HL-60 (cell line): ENCODE measurements at regions not wholly inside any gene's neighbourhood (a gene's known extent, or its start where the extent isn't known, plus 50 kb on each side); places are given as distances from the start of the nearest gene placed in this dataset.

Experiments
- DNase-seq, 2 experiments: peaks; one replicate each; pipeline ENCODE4 v3.0.0-alpha.2; 2010 to 2020; ENCODE audit warnings: low read depth in 1 of 2, low spot score in 1 of 2
- H3K27ac ChIP-seq: fragments of 250-450 bp; sonication (Bioruptor Pico); replicated peaks from 2 replicates; pipeline ENCODE4 v1.5.1; 2020; ENCODE audit warnings: mild to moderate bottlenecking, moderate library complexity
- H3K27me3 ChIP-seq: fragments of 250-450 bp; sonication (Bioruptor Pico); 2 replicates; pipeline ENCODE4 v1.5.1; 2021; ENCODE audit warnings: mild to moderate bottlenecking, moderate library complexity; ENCODE audit not compliant: insufficient read depth, poor library complexity, severe bottlenecking
- H3K4me3 ChIP-seq: replicated peaks from 2 replicates; pipeline ENCODE4 v1.5.1; 2011; ENCODE audit warnings: mild to moderate bottlenecking, control low read depth, low read length; ENCODE audit not compliant: insufficient read depth
- CTCF ChIP-seq: IDR thresholded peaks from one replicate; pipeline ENCODE4 v1.5.1; 2011; ENCODE audit warnings: low read length, control low read depth, inconsistent platforms; ENCODE audit not compliant: insufficient read depth
- GABPA ChIP-seq: IDR thresholded peaks from 2 replicates; pipeline ENCODE4 v1.6.1; 2012; ENCODE audit warnings: low read depth
- POLR2AphosphoS5 ChIP-seq: IDR thresholded peaks from 2 replicates; pipeline ENCODE4 v1.6.1; 2012; ENCODE audit warnings: low read depth
- SPI1 ChIP-seq: IDR thresholded peaks from 2 replicates; pipeline ENCODE4 v1.6.1; 2012; ENCODE audit warnings: low read depth, mild to moderate bottlenecking, borderline replicate concordance
- TF ChIP-seq, protein P1 (sequence below): IDR thresholded peaks from 2 replicates; pipeline ENCODE4 v1.6.1; 2012; ENCODE audit warnings: low read depth; ENCODE audit not compliant: insufficient replicate concordance

- H3K27me3 ChIP-seq = no peaks in the 10 kb centered on the region
- no peak for DNase-seq
- no peak overlapping the region for H3K27ac ChIP-seq
- TF ChIP-seq CTCF (no peak), POLR2AphosphoS5 (no peak), SPI1 (no peak), GABPA (no peak)
- TF ChIP-seq, protein P1, sequence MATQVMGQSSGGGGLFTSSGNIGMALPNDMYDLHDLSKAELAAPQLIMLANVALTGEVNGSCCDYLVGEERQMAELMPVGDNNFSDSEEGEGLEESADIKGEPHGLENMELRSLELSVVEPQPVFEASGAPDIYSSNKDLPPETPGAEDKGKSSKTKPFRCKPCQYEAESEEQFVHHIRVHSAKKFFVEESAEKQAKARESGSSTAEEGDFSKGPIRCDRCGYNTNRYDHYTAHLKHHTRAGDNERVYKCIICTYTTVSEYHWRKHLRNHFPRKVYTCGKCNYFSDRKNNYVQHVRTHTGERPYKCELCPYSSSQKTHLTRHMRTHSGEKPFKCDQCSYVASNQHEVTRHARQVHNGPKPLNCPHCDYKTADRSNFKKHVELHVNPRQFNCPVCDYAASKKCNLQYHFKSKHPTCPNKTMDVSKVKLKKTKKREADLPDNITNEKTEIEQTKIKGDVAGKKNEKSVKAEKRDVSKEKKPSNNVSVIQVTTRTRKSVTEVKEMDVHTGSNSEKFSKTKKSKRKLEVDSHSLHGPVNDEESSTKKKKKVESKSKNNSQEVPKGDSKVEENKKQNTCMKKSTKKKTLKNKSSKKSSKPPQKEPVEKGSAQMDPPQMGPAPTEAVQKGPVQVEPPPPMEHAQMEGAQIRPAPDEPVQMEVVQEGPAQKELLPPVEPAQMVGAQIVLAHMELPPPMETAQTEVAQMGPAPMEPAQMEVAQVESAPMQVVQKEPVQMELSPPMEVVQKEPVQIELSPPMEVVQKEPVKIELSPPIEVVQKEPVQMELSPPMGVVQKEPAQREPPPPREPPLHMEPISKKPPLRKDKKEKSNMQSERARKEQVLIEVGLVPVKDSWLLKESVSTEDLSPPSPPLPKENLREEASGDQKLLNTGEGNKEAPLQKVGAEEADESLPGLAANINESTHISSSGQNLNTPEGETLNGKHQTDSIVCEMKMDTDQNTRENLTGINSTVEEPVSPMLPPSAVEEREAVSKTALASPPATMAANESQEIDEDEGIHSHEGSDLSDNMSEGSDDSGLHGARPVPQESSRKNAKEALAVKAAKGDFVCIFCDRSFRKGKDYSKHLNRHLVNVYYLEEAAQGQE = no peak
- no peak overlapping the region for H3K4me3 ChIP-seq
Observed at GRCh38 chr7:69489533-69489932, 108.7 kb upstream of the AUTS2 start.

- Histone ChIP-seq H3K4me3 (no peak overlapping the region), H3K27ac (no peak overlapping the region), H3K27me3 (no peaks in the 10 kb centered on the region)
- DNase-seq = no peak
- TF ChIP-seq, protein P1 = no peak
- TF ChIP-seq SPI1 = no peak
- TF ChIP-seq CTCF = no peak
- no peak for TF ChIP-seq POLR2AphosphoS5
- no peak for TF ChIP-seq GABPA
Observed at GRCh38 chr7:69498671-69499070, 99.6 kb upstream of the AUTS2 start.

DNA sequence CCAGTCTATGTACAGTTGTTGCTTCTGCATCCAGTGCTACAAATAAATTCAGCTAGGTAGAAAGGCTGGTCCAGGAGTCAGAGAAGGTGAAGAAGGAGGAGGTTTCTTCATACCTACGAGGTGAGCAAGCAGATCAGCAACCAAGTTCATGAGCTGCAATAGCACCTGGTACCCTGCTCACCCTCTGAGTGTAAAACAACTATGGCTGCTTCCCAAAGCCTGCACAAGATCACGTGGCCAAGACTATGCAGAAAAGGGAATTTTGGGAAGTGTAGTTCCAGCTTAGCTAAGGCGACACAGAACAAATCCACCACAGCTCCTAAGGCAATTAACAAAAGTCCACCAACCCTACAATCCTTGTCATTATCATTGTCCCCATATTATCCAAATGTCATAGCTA, 95.9 kb upstream of the AUTS2 start:
- no peak overlapping the region for H3K27ac ChIP-seq
- H3K4me3 ChIP-seq = no peak overlapping the region
- no peaks in the 10 kb centered on the region for H3K27me3 ChIP-seq
- no peak for TF ChIP-seq CTCF
- no peak for TF ChIP-seq SPI1
- TF ChIP-seq GABPA = no peak
- TF ChIP-seq, protein P1 = no peak
- DNase-seq = no peak
